Activated CD4-positive, alpha-beta memory T cell treated with anti-CD3 and anti-CD28 coated beads, Interleukin-2, amount 10 ng/mL, durations not matched to agents 7 days and 5 days (primary cell): ENCODE measurements at regions not wholly inside any gene's neighbourhood (a gene's known extent, or its start where the extent isn't known, plus 50 kb on each side); places are given as distances from the start of the nearest gene placed in this dataset.
"Not testable (repeated sequence)": the region's sequence is repeated elsewhere in the genome, so short reads cannot be mapped to it uniquely, and the experiment has no call there.

Experiments used
- CTCF ChIA-PET: fragments of 350-600 bp; sonication (Branson Sonifier 250); formaldehyde crosslinking; loops from one replicate; lab custom pipeline; 2021; ENCODE audit warnings: antibody characterized with exemption, inconsistent platforms; lab: Charles Lee
- POLR2A ChIA-PET: fragments of 350-600 bp; sonication (Branson Sonifier 250); formaldehyde crosslinking; loops from one replicate; lab custom pipeline; 2021; ENCODE audit warnings: antibody characterized with exemption; lab: Charles Lee
- DNase-seq: peaks from one replicate; pipeline ENCODE4 v3.0.0-alpha.2; 2020
- H3K27ac Mint-ChIP-seq: one replicate; pipeline ENCODE4 v1.8.0; 2021; ENCODE audit warnings: mild to moderate bottlenecking, mixed read lengths
- H3K27me3 Mint-ChIP-seq: one replicate; pipeline ENCODE4 v1.8.0; 2021; ENCODE audit warnings: mixed read lengths
- H3K36me3 Mint-ChIP-seq: one replicate; pipeline ENCODE4 v1.8.0; 2021; ENCODE audit warnings: low read depth, mixed read lengths
- H3K4me1 Mint-ChIP-seq: one replicate; pipeline ENCODE4 v1.8.0; 2021; ENCODE audit warnings: mixed read lengths
- H3K4me3 Mint-ChIP-seq: one replicate; pipeline ENCODE4 v1.8.0; 2021; ENCODE audit warnings: mild to moderate bottlenecking, mixed read lengths
- H3K9me3 Mint-ChIP-seq: one replicate; pipeline ENCODE4 v1.8.0; 2021; ENCODE audit warnings: mixed read lengths

DNA sequence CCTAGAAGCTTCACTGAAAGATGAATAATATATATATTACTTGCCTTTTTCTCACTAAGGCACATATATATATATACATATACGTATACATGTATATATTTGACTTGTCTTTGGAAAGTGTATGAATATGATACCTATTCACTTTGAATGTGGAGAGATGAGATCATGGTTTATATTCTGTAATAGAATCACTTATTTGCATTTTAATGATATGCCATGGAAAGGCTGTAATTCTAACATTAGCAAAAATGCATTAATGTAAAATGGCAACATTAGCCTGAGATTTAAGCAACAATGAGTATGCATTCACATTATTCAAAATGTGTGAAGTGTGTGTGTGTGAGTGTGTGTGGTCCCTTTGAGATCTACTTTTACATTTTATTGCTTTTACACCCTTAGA, 54.5 kb upstream of the PRKD1 start:
- H3K4me3 Mint-ChIP-seq: no peak overlapping the region
- no peaks in the 10 kb centered on the region for H3K27me3 Mint-ChIP-seq
- no peak overlapping the region for H3K27ac Mint-ChIP-seq
- POLR2A ChIA-PET: no interaction called here
- H3K36me3 Mint-ChIP-seq: no peaks in the 10 kb centered on the region
- CTCF ChIA-PET: no interaction called here
- no peaks in the 10 kb centered on the region for H3K4me1 Mint-ChIP-seq
- no peak for DNase-seq
- H3K9me3 Mint-ChIP-seq: peaks cover 8% of the 10 kb centered on the region

DNA sequence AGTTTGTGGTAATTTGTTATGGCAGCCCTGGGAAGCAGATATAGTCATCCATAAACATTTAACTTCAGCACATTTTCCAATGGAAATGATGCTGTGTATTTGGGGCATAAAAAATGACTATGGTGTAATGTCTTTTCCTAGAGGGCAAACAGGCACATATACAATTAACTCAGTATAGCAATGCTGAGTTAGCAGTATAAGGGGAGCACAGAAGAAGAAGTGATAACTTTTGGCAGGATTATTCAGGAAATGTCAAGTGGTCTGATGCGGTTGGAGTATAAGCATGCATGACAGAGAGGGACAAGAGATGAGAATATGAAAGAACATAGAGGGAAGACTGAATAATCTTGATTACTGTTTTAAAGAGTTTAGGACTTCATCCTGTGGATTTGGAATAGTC, 55.3 kb upstream of the PRKD1 start:
- ChIA-PET CTCF (no interaction called here), POLR2A (no interaction called here)
- H3K36me3 Mint-ChIP-seq: no peaks in the 10 kb centered on the region
- H3K27me3 Mint-ChIP-seq: no peaks in the 10 kb centered on the region
- H3K9me3 Mint-ChIP-seq: peaks cover 5% of the 10 kb centered on the region
- DNase-seq: no peak
- H3K27ac Mint-ChIP-seq: no peak overlapping the region
- H3K4me1 Mint-ChIP-seq: no peaks in the 10 kb centered on the region
- no peak overlapping the region for H3K4me3 Mint-ChIP-seq

DNA sequence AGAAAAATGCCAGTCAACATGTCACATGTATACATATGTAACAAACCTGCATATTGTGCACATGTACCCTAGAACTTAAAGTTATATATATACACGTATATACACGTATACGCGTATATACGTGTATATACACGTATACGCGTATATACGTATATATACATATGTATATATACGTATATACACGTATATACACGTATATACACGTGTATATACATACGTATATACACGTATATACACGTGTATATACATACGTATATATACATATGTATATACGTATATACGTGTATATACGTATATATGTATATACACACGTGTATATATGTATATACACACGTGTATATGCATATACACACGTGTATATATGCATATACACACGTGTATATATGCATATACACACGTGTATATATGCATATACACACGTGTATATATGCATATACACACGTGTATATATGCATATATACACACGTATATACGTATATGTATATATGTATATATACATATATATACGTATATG, 62.8 kb upstream of the PRKD1 start:
- H3K36me3 Mint-ChIP-seq, H3K27ac Mint-ChIP-seq, CTCF ChIA-PET, POLR2A ChIA-PET, H3K27me3 Mint-ChIP-seq, DNase-seq, H3K4me3 Mint-ChIP-seq, H3K4me1 Mint-ChIP-seq, H3K9me3 Mint-ChIP-seq: not testable (repeated sequence)

DNA sequence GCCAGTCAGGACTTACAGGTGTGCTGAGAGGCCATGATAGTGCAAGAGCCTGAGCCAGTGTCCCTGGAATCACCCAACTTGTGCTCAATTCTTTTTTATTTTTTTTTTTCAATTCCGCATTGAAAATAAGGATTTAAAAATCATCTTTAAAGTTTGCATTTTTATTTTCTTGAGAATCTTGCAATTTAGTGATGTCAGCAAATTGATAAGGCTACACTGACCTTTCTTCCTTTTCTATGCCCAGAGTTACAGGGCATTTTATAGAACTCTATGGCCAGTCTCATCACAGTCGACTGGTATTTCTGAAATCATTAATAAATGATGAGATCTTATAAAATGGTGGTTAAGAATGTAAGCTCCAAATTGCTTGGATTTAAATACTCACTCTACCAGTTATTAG, 63.3 kb upstream of the PRKD1 start:
- ChIA-PET CTCF (no interaction called here), POLR2A (no interaction called here)
- H3K4me1 Mint-ChIP-seq: no peaks in the 10 kb centered on the region

DNA sequence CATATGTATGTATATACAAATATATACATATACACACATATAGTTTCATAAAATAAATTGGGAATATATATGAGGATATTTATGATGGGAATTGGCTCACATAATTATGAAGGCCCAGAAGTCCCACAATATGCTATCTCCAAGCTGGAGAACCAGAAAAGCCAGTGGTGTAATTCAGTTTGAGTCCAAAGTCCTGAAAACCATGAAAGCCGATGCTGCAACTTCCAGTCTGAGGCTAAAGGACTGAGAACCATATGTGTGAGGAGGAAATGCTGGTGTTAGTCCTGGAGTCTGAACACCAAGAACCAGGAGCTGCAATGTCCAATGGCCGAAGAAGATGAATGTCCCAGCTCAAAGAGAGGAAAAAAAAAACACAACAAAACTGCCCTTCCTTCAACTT, 65.5 kb upstream of the PRKD1 start:
- Mint-ChIP-seq H3K4me1 (no peaks in the 10 kb centered on the region), H3K4me3 (no peak overlapping the region), H3K27me3 (no peaks in the 10 kb centered on the region), H3K27ac (no peak overlapping the region), H3K9me3 (peaks cover 3% of the 10 kb centered on the region), H3K36me3 (no peaks in the 10 kb centered on the region)
- CTCF ChIA-PET: no interaction called here
- POLR2A ChIA-PET: no interaction called here
- no peak for DNase-seq

More for the DNA sequence above, 63.3 kb upstream of the PRKD1 start:
- no peak for DNase-seq
- Mint-ChIP-seq H3K9me3 (peaks cover 3% of the 10 kb centered on the region), H3K36me3 (no peaks in the 10 kb centered on the region), H3K4me3 (no peak overlapping the region), H3K27me3 (no peaks in the 10 kb centered on the region), H3K27ac (no peak overlapping the region)

DNA sequence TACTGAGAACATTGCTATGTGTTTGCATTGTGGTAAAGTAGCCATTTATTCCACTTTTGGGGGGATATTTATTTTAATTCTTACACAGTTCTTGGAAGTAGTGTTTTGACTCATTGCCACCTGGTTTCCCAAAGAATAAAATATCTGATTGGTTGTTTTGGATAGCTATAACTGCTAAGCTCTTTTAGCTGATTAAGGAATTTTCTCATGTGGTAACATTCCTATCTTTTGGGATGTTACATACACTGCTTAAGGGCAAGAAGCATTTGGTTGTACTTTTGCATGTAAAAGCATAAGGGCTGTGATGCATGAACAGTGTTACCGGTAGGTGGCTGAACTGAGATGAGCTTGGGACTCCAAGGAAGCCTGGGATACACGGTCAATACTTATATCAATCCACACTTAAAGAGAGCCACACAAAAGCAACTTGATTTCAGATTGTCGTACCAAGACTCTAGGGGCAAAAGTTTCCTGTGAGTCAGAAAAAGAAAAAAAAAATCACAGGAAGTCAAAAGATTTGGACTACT, 71.4 kb upstream of the PRKD1 start:
- H3K4me1 Mint-ChIP-seq: no peaks in the 10 kb centered on the region
- no peak for DNase-seq
- peaks cover 12% of the 10 kb centered on the region for H3K9me3 Mint-ChIP-seq
- no peak overlapping the region for H3K4me3 Mint-ChIP-seq
- CTCF ChIA-PET: no interaction called here
- no peak overlapping the region for H3K27ac Mint-ChIP-seq
- POLR2A ChIA-PET: no interaction called here
- no peaks in the 10 kb centered on the region for H3K36me3 Mint-ChIP-seq
- no peaks in the 10 kb centered on the region for H3K27me3 Mint-ChIP-seq

DNA sequence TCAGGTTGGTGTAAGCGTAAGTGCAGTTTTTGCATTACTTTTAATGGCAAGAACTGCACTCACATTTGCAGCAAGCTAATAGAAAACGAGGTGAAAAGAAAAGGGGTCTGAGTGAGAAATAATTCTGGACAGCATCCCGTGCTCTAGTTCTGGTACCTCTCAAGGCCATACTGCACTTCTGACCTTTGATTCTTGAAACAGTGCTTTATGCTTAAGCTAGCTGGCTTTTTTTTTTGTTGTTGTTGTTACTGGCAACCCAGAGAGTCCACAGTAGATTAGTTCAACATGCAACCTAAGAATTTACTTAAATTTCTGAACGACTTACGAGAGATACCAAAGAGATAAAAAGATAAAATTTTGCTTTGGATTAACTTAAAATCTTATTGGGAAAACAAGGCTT, 75.2 kb upstream of the PRKD1 start:
- DNase-seq: no peak
- Mint-ChIP-seq H3K4me3 (no peak overlapping the region), H3K36me3 (no peaks in the 10 kb centered on the region), H3K9me3 (peaks cover 15% of the 10 kb centered on the region), H3K27ac (no peak overlapping the region), H3K27me3 (no peaks in the 10 kb centered on the region), H3K4me1 (no peaks in the 10 kb centered on the region)
- CTCF ChIA-PET: no interaction called here
- POLR2A ChIA-PET: no interaction called here

DNA sequence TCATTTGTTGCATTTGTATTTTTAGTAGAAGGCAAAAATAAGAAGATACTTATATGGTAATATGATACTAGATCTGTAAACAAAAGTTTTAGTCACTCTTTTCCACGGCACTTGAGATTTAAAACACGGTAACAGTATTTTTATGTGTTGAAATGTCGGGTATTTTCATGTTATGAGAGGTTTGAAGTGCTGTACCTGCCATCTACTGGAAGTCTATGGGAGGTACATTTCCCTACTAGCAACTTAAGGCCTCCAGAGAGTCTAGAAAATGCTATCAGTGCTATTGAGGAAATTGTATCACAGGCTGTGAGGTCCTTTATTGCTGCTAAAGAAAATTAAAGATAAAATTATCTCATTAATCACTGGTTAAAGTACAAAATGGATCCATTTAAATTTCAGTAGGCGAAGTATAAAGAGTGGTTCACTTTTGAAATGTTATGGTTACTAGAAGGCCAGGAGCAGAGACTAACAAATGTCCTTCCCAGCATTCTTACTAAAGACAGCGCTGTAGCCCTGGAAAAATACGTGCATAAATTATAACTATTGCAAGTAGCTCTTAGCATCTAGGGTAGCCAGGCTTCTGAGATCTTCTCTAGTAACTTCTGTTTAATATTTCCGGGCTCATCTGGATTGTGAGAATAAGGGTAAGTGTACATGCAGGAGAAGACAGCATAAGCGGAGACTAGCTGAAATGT, 77.6 kb upstream of the PRKD1 start:
- no peak overlapping the region for H3K4me3 Mint-ChIP-seq
- ChIA-PET POLR2A (no interaction called here), CTCF (no interaction called here)
- H3K27me3 Mint-ChIP-seq: no peaks in the 10 kb centered on the region
- no peak overlapping the region for H3K27ac Mint-ChIP-seq
- no peaks in the 10 kb centered on the region for H3K36me3 Mint-ChIP-seq
- no peak for DNase-seq
- H3K4me1 Mint-ChIP-seq: no peaks in the 10 kb centered on the region
- peaks cover 12% of the 10 kb centered on the region for H3K9me3 Mint-ChIP-seq

DNA sequence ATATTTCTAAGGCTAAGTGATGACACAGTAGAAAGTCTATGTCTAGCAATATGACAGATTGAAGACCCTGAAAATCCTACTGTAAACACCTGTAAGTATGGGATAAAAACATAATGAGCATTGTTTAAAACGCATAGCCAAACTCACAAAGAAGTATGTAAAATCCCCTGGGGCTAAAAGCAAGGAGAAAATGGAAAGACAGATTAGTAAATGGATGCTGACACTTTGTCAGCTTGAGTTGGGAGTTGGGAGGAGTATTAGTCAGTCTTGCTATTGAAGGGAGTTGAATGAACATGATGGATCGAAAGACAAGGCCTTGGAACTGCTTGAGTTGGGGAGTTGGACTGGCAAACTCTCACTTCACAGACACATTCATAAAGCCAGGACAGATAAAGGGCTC, 79.0 kb upstream of the PRKD1 start:
- CTCF ChIA-PET: no interaction called here
- H3K9me3 Mint-ChIP-seq: peaks cover 13% of the 10 kb centered on the region
- no peak overlapping the region for H3K27ac Mint-ChIP-seq
- POLR2A ChIA-PET: no interaction called here
- no peak overlapping the region for H3K4me3 Mint-ChIP-seq
- H3K27me3 Mint-ChIP-seq: no peaks in the 10 kb centered on the region
- no peaks in the 10 kb centered on the region for H3K36me3 Mint-ChIP-seq
- no peaks in the 10 kb centered on the region for H3K4me1 Mint-ChIP-seq
- DNase-seq: no peak

DNA sequence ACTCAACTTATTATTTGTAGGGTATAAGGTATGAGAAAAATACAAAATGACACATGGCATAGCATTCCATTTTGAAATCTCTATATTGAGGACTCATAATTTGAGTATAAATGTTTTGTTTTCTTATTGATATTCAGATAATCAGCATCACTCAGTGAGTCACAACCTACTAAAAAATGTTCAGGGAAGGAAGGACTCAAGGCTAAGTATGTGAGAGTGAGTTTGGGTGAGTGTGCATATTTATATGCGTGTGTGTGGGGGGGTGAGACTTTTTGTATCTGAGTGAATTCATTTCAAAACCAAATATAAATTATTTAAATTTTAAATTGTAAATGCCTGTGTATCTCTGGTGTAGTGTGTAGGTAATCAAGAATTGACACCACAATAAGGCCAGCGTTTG, 87.8 kb upstream of the PRKD1 start:
- Mint-ChIP-seq H3K27ac (no peak overlapping the region), H3K4me3 (no peak overlapping the region), H3K9me3 (peaks cover 10% of the 10 kb centered on the region), H3K36me3 (no peaks in the 10 kb centered on the region), H3K4me1 (no peaks in the 10 kb centered on the region), H3K27me3 (no peaks in the 10 kb centered on the region)
- ChIA-PET CTCF (no interaction called here), POLR2A (no interaction called here)
- no peak for DNase-seq

DNA sequence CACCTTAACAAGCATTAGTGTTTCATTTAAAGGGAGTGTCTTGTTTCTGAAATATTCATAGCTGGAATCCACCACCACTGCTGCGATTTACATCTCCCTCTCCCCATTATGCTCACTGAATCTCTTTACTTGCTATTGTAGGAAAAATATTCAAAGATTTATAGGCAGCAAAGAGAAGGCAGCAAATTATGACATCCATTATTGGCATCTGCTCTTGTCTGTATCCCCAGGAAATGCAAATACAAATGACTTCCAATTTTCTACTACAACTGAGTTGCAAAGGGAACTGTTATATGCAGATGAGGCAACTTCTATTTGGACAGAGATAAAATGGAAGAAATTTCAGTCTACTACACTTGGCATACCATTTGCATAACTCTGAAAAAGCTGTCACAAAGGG, 88.4 kb upstream of the PRKD1 start:
- no peak for DNase-seq
- H3K4me1 Mint-ChIP-seq: no peaks in the 10 kb centered on the region
- H3K27ac Mint-ChIP-seq: no peak overlapping the region
- CTCF ChIA-PET: no interaction called here
- no peak overlapping the region for H3K4me3 Mint-ChIP-seq
- no peaks in the 10 kb centered on the region for H3K27me3 Mint-ChIP-seq
- peaks cover 10% of the 10 kb centered on the region for H3K9me3 Mint-ChIP-seq
- no peaks in the 10 kb centered on the region for H3K36me3 Mint-ChIP-seq
- POLR2A ChIA-PET: no interaction called here

DNA sequence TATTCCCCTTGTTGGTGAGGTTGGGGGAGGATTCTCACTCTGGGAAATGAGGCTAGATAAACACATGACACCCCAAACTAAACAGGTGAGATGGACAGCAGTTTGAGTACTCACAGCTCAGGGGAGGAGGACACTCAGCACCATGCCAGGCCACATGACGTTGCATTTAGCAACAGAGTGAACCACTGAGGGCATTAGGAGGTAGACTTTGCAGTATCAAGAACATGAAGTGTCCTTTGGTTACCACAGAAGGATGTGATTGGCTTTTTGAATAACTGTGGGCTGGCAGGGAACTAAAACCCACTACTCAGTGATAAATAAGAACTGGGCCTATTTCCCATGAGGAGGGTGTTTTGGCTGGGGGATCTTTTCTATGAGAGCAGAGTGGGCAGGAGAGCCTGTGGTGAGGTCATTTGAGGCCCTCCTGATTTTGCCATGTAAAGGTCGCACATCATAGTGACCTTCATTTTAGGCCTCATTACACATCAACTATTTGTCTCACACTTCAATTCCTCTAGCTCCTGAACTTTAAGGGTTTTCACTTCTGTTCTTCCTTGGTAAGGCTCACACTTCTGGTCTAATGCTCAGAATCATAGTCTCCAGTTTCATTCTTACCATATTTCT, 89.8 kb upstream of the PRKD1 start:
- Mint-ChIP-seq H3K27ac (no peak overlapping the region), H3K36me3 (no peaks in the 10 kb centered on the region), H3K4me3 (no peak overlapping the region), H3K9me3 (peaks cover 6% of the 10 kb centered on the region), H3K27me3 (no peaks in the 10 kb centered on the region), H3K4me1 (no peaks in the 10 kb centered on the region)
- POLR2A ChIA-PET: no interaction called here
- CTCF ChIA-PET: no interaction called here
- no peak for DNase-seq

DNA sequence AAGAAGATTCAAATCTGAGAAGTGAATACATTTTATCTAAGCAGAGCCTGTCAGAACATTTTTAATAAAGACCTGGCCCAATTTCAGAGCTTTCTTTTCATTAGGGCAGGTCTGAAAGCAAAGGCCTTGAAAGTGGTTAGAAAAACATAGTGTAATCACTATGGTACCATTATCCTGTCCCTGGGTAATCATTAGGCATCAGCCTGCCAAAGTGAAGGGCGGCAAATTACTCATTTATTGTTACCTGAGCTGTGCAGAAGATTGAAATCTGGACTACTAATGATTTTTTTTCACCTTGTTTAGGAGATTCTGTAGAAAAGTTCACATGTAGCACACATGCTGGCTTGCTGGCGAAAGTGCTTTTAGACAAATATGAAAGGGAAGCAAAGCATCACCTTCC, 92.6 kb upstream of the PRKD1 start:
- no peaks in the 10 kb centered on the region for H3K4me1 Mint-ChIP-seq
- H3K27me3 Mint-ChIP-seq: no peaks in the 10 kb centered on the region
- no peak overlapping the region for H3K4me3 Mint-ChIP-seq
- no peaks in the 10 kb centered on the region for H3K36me3 Mint-ChIP-seq
- POLR2A ChIA-PET: no interaction called here
- H3K27ac Mint-ChIP-seq: no peak overlapping the region
- CTCF ChIA-PET: no interaction called here
- H3K9me3 Mint-ChIP-seq: peaks cover 5% of the 10 kb centered on the region
- DNase-seq: no peak

DNA sequence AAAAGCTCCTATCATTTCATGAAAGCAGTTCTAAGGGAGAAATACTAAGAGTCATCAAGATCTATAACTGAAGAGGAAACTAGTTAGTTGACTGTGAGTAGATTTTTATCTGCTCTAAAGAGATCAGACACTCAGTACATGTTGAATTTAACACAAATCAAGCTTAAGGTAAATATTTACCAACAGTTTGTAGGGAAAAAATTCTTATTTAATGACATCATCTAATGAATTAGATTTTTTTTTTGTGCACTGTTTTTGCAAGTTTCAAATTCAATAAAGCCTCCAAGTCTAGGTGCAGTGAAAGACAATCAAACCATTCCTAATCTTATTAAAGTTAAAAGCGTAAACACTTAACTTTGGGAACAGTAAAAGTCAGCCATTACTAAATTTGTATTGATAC, 93.0 kb upstream of the PRKD1 start:
- H3K4me3 Mint-ChIP-seq: no peak overlapping the region
- POLR2A ChIA-PET: no interaction called here
- no peaks in the 10 kb centered on the region for H3K36me3 Mint-ChIP-seq

More for the DNA sequence above, 93.0 kb upstream of the PRKD1 start:
- Mint-ChIP-seq H3K27ac (no peak overlapping the region), H3K4me1 (no peaks in the 10 kb centered on the region), H3K9me3 (peaks cover 7% of the 10 kb centered on the region), H3K27me3 (no peaks in the 10 kb centered on the region)
- no peak for DNase-seq
- CTCF ChIA-PET: no interaction called here
